HL-60 (cell line): ENCODE measurements at regions not wholly inside any gene's neighbourhood (a gene's known extent, or its start where the extent isn't known, plus 50 kb on each side); places are given as distances from the start of the nearest gene placed in this dataset.

Experiments
- DNase-seq, 2 experiments: peaks; one replicate each; pipeline ENCODE4 v3.0.0-alpha.2; 2010 to 2020; ENCODE audit warnings: low read depth in 1 of 2, low spot score in 1 of 2
- H3K27ac ChIP-seq: fragments of 250-450 bp; sonication (Bioruptor Pico); replicated peaks from 2 replicates; pipeline ENCODE4 v1.5.1; 2020; ENCODE audit warnings: mild to moderate bottlenecking, moderate library complexity
- H3K27me3 ChIP-seq: fragments of 250-450 bp; sonication (Bioruptor Pico); 2 replicates; pipeline ENCODE4 v1.5.1; 2021; ENCODE audit warnings: mild to moderate bottlenecking, moderate library complexity; ENCODE audit not compliant: insufficient read depth, poor library complexity, severe bottlenecking
- H3K4me3 ChIP-seq: replicated peaks from 2 replicates; pipeline ENCODE4 v1.5.1; 2011; ENCODE audit warnings: mild to moderate bottlenecking, control low read depth, low read length; ENCODE audit not compliant: insufficient read depth
- CTCF ChIP-seq: IDR thresholded peaks from one replicate; pipeline ENCODE4 v1.5.1; 2011; ENCODE audit warnings: low read length, control low read depth, inconsistent platforms; ENCODE audit not compliant: insufficient read depth
- GABPA ChIP-seq: IDR thresholded peaks from 2 replicates; pipeline ENCODE4 v1.6.1; 2012; ENCODE audit warnings: low read depth
- POLR2AphosphoS5 ChIP-seq: IDR thresholded peaks from 2 replicates; pipeline ENCODE4 v1.6.1; 2012; ENCODE audit warnings: low read depth
- REST ChIP-seq: IDR thresholded peaks from 2 replicates; pipeline ENCODE4 v1.6.1; 2012; ENCODE audit warnings: low read depth; ENCODE audit not compliant: insufficient replicate concordance
- SPI1 ChIP-seq: IDR thresholded peaks from 2 replicates; pipeline ENCODE4 v1.6.1; 2012; ENCODE audit warnings: low read depth, mild to moderate bottlenecking, borderline replicate concordance

- H3K27ac ChIP-seq: no peak overlapping the region
- no peaks in the 10 kb centered on the region for H3K27me3 ChIP-seq
- no peak overlapping the region for H3K4me3 ChIP-seq
- TF ChIP-seq SPI1 (no peak), GABPA (no peak), CTCF (no peak), REST (no peak), POLR2AphosphoS5 (no peak)
- no peak for DNase-seq
These were observed 166.5 kb upstream of the GNAI1 start for GRCh38 chr7:79968077-79968648.

GRCh38 chr7:79965946-79966345 lies 168.7 kb upstream of the GNAI1 start:
- Histone ChIP-seq H3K4me3 (no peak overlapping the region), H3K27ac (no peak overlapping the region), H3K27me3 (no peaks in the 10 kb centered on the region)
- no peak for TF ChIP-seq SPI1
- TF ChIP-seq GABPA: no peak
- TF ChIP-seq CTCF: no peak
- no peak for TF ChIP-seq POLR2AphosphoS5
- TF ChIP-seq REST: no peak
- no peak for DNase-seq

- H3K27ac ChIP-seq: no peak overlapping the region
- no peak overlapping the region for H3K4me3 ChIP-seq
- TF ChIP-seq REST (no peak), SPI1 (no peak)
- H3K27me3 ChIP-seq: no peaks in the 10 kb centered on the region
- DNase-seq: no peak
These were observed 170.2 kb upstream of the GNAI1 start for GRCh38 chr7:79964463-79964862.

- Histone ChIP-seq H3K4me3 (no peak overlapping the region), H3K27me3 (no peaks in the 10 kb centered on the region), H3K27ac (no peak overlapping the region)
- no peak for DNase-seq
- TF ChIP-seq POLR2AphosphoS5 (no peak), SPI1 (no peak), GABPA (no peak), REST (no peak), CTCF (no peak)
These were observed 181.5 kb upstream of the GNAI1 start for GRCh38 chr7:79953130-79953529.
